ENCODE measurements at regions not wholly inside any gene's neighbourhood (a gene's known extent, or its start where the extent isn't known, plus 50 kb on each side); places are given as distances from the start of the nearest gene placed in this dataset.

DNA sequence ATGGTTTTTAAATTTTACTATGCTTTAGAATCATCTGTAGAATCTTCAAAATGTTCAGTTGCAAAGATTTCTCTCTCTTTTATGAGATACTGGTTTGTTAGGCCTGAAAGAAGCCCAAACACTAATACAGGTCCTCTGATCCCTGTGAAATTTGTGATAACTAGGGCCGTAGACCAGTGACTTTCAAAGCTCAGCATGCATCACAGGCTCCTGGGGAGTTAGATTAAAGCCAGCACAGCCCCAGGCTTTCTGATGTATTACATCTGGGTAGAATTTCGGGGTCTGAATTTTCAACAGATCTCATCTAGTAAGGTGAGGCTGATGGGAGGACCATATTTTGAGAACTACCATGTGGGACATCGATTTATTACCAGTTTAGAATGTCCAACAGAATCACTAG lies 194.1 kb upstream of the PTPRD start:
- Histone ChIP-seq H3K9ac (ENCODE audit: low read depth, low read length) (no peak overlapping the region), H3K27me3 (ENCODE audit: insufficient read depth, low read length, poor library complexity) (no peaks in the 10 kb centered on the region), H3K27ac (ENCODE audit: low read length) (no peak overlapping the region), H3K36me3 (ENCODE audit: insufficient read depth, low read length) (no peaks in the 10 kb centered on the region), H3K4me3 (ENCODE audit: low read depth in 1 of 2, low read length in 2 of 2) (no peak overlapping the region), H4K20me1 (ENCODE audit: insufficient read depth, low read length) (no peaks in the 10 kb centered on the region), H3K4me1 (ENCODE audit: insufficient read depth, low read length) (no peaks in the 10 kb centered on the region), H3K79me2 (ENCODE audit: insufficient read depth, low read length) (no peaks in the 10 kb centered on the region), H3K4me2 (ENCODE audit: insufficient read depth, low read length) (no peak overlapping the region), H2AFZ (ENCODE audit: low read depth, low read length) (no peak overlapping the region), H3K9me3 (ENCODE audit: insufficient read depth, low read length, severe bottlenecking) (no peaks in the 10 kb centered on the region)
- TF ChIP-seq, protein P1, sequence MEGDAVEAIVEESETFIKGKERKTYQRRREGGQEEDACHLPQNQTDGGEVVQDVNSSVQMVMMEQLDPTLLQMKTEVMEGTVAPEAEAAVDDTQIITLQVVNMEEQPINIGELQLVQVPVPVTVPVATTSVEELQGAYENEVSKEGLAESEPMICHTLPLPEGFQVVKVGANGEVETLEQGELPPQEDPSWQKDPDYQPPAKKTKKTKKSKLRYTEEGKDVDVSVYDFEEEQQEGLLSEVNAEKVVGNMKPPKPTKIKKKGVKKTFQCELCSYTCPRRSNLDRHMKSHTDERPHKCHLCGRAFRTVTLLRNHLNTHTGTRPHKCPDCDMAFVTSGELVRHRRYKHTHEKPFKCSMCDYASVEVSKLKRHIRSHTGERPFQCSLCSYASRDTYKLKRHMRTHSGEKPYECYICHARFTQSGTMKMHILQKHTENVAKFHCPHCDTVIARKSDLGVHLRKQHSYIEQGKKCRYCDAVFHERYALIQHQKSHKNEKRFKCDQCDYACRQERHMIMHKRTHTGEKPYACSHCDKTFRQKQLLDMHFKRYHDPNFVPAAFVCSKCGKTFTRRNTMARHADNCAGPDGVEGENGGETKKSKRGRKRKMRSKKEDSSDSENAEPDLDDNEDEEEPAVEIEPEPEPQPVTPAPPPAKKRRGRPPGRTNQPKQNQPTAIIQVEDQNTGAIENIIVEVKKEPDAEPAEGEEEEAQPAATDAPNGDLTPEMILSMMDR (IDR thresholded peaks at IDR 0.05; ENCODE audit: borderline replicate concordance, extremely low read depth, low read length, poor library complexity, severe bottlenecking): no peak
- TF ChIP-seq EZH2 (IDR thresholded peaks at IDR 0.05; ENCODE audit: borderline replicate concordance, low read depth, low read length, severe bottlenecking): no peak
- ATAC-seq (ENCODE audit: insufficient read depth, low read depth) (no peak), DNase-seq (no peak)

DNA sequence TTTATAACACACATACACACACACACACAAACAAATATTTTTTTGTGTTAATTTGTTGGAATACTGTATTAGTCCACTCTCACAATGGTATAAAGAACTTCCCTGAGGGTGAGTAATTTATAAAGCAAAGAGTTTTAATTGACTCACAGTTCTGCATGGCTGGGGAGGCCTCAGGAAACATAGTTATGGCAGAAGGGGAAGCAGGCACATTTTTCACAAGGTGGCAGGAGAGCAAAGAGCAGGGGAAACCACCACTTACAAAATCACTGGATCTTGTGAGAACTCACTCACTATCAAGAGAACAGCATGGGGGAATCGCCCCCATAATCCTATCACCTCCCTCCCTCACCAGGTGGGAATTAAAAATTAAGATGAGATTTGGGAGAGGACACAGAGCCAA lies 205.4 kb upstream of the PTPRD start:
- no peaks in the 10 kb centered on the region for H3K4me1 ChIP-seq (ENCODE audit: insufficient read depth, low read length)
- no peak overlapping the region for H3K4me2 ChIP-seq (ENCODE audit: insufficient read depth, low read length)
- no peak overlapping the region for H3K4me3 ChIP-seq (ENCODE audit: low read depth in 1 of 2, low read length in 2 of 2)
- H3K27ac ChIP-seq (ENCODE audit: low read length): no peak overlapping the region
- no peaks in the 10 kb centered on the region for H3K9me3 ChIP-seq (ENCODE audit: insufficient read depth, low read length, severe bottlenecking)
- no peak overlapping the region for H2AFZ ChIP-seq (ENCODE audit: low read depth, low read length)
- TF ChIP-seq, protein P1 (IDR thresholded peaks at IDR 0.05; ENCODE audit: borderline replicate concordance, extremely low read depth, low read length, poor library complexity, severe bottlenecking): no peak
- no peak for TF ChIP-seq EZH2 (IDR thresholded peaks at IDR 0.05; ENCODE audit: borderline replicate concordance, low read depth, low read length, severe bottlenecking)
- DNase-seq (no peak), ATAC-seq (ENCODE audit: insufficient read depth, low read depth) (no peak)
- H3K36me3 ChIP-seq (ENCODE audit: insufficient read depth, low read length): no peaks in the 10 kb centered on the region
- no peaks in the 10 kb centered on the region for H4K20me1 ChIP-seq (ENCODE audit: insufficient read depth, low read length)
- no peaks in the 10 kb centered on the region for H3K27me3 ChIP-seq (ENCODE audit: insufficient read depth, low read length, poor library complexity)
- no peaks in the 10 kb centered on the region for H3K79me2 ChIP-seq (ENCODE audit: insufficient read depth, low read length)
- no peak overlapping the region for H3K9ac ChIP-seq (ENCODE audit: low read depth, low read length)

DNA sequence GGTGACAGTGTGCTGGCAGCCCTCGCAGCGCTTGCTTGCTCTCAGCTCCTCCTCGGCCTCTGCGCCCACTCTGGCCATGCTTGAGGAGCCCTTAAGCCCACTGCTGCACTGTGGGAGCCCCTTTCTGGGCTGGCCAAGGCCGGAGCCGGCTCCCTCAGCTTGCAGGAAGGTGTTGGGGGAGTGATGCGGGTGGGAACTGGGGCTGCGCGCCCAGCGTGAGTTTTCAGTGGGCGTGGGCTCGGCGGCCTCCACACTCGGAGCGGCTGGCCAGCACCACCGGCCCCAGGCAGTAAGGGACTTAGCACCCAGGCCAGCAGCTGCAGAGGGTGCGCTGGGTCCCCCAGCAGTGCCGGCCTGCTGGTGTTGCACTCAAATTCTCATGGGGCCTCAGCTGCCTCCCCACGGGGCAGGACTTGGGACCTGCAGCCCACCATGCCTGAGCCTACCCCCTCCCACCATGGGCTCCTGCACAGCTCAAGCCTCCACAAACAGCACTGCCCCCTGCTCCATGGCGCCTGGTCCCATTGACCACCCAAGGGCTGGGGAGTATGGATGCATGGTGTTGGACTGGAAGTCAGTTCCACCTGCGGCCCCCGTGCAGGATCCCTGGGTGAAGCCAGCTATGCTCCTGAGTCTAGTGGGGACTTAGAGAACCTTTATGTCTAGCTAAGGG lies 223.1 kb upstream of the PTPRD start:
- no peak overlapping the region for H3K9ac ChIP-seq (ENCODE audit: low read depth, low read length)
- TF ChIP-seq EZH2 (IDR thresholded peaks at IDR 0.05; ENCODE audit: borderline replicate concordance, low read depth, low read length, severe bottlenecking): no peak
- TF ChIP-seq, protein P1 (IDR thresholded peaks at IDR 0.05; ENCODE audit: borderline replicate concordance, extremely low read depth, low read length, poor library complexity, severe bottlenecking): no peak
- no peaks in the 10 kb centered on the region for H4K20me1 ChIP-seq (ENCODE audit: insufficient read depth, low read length)
- no peaks in the 10 kb centered on the region for H3K4me1 ChIP-seq (ENCODE audit: insufficient read depth, low read length)
- H3K4me3 ChIP-seq (ENCODE audit: low read depth in 1 of 2, low read length in 2 of 2): no peak overlapping the region
- ATAC-seq (ENCODE audit: insufficient read depth, low read depth) (no peak), DNase-seq (no peak)
- H3K27me3 ChIP-seq (ENCODE audit: insufficient read depth, low read length, poor library complexity): no peaks in the 10 kb centered on the region
- no peaks in the 10 kb centered on the region for H3K79me2 ChIP-seq (ENCODE audit: insufficient read depth, low read length)
- no peaks in the 10 kb centered on the region for H3K36me3 ChIP-seq (ENCODE audit: insufficient read depth, low read length)
- no peak overlapping the region for H2AFZ ChIP-seq (ENCODE audit: low read depth, low read length)
- H3K27ac ChIP-seq (ENCODE audit: low read length): no peak overlapping the region
- no peak overlapping the region for H3K4me2 ChIP-seq (ENCODE audit: insufficient read depth, low read length)
- no peaks in the 10 kb centered on the region for H3K9me3 ChIP-seq (ENCODE audit: insufficient read depth, low read length, severe bottlenecking)
